ENCODE measurements at regions not wholly inside any gene's neighbourhood (a gene's known extent, or its start where the extent isn't known, plus 50 kb on each side); places are given as distances from the start of the nearest gene placed in this dataset.

- no peak for TF ChIP-seq TAF1 (conservative IDR thresholded peaks at IDR 0.05)
- no peak for TF ChIP-seq CTCF (IDR thresholded peaks at IDR 0.05; ENCODE audit: low read depth, low read length, missing input control)
- TF ChIP-seq RAD21 (IDR thresholded peaks at IDR 0.05): no peak
- no peak for TF ChIP-seq RXRA (IDR thresholded peaks at IDR 0.05)
- no peak for TF ChIP-seq REST (IDR thresholded peaks at IDR 0.05)
- TF ChIP-seq JUND (IDR thresholded peaks at IDR 0.05): no peak
- no peak for TF ChIP-seq NR2F2 (IDR thresholded peaks at IDR 0.05)
- no peak for TF ChIP-seq MAX (IDR thresholded peaks at IDR 0.05)
- TF ChIP-seq GABPA (IDR thresholded peaks at IDR 0.05 in 1 of 2, conservative IDR thresholded peaks at IDR 0.05 in 1 of 2): no peak
- TF ChIP-seq YY1 (IDR thresholded peaks at IDR 0.05): no peak
- TF ChIP-seq ATF3 (IDR thresholded peaks at IDR 0.05): no peak
- TF ChIP-seq EGR1 (IDR thresholded peaks at IDR 0.05; ENCODE audit: low read depth in 2 of 2): no peak
Measured at GRCh38 chr17:72351365-72351764, 230.5 kb downstream of the SOX9 start.

Data from liver (tissue), 3 donors.